OCI-LY1 (cell line): ENCODE measurements at regions not wholly inside any gene's neighbourhood (a gene's known extent, or its start where the extent isn't known, plus 50 kb on each side); places are given as distances from the start of the nearest gene placed in this dataset.

Experiments used
- H2AFZ ChIP-seq: fragments of 200-600 bp; sonication (generic), shearing (Covaris generic); 2 replicates; pipeline ENCODE4 v1.6.0; 2014; ENCODE audit warnings: antibody characterized with exemption, mild to moderate bottlenecking, low read length
- H3F3A ChIP-seq: fragments of 200-600 bp; sonication (generic), shearing (Covaris generic); 2 replicates; pipeline ENCODE4 v1.6.0; 2014; ENCODE audit warnings: mild to moderate bottlenecking, antibody characterized with exemption, low read length, moderate library complexity; ENCODE audit not compliant: insufficient read depth
- H3K27ac ChIP-seq: fragments of 200-600 bp; sonication (generic); 2 replicates; pipeline ENCODE4 v1.5.1; 2014; ENCODE audit warnings: low read length, mixed run types, mild to moderate bottlenecking, low read depth; ENCODE audit not compliant: poor library complexity, severe bottlenecking
- H3K27me3 ChIP-seq: fragments of 200-600 bp; sonication (generic); 2 replicates; pipeline ENCODE4 v1.6.0; 2014; ENCODE audit warnings: antibody characterized with exemption, mild to moderate bottlenecking, low read length, moderate library complexity; ENCODE audit not compliant: insufficient read depth
- H3K36me3 ChIP-seq: fragments of 200-600 bp; sonication (generic); 2 replicates; pipeline ENCODE4 v1.6.1; 2014; ENCODE audit warnings: mild to moderate bottlenecking, antibody characterized with exemption, low read length, moderate library complexity, mixed read lengths; ENCODE audit not compliant: insufficient read depth
- H3K4me1 ChIP-seq: fragments of 200-600 bp; sonication (generic); 2 replicates; pipeline ENCODE4 v1.5.1; 2014; ENCODE audit warnings: mild to moderate bottlenecking, low read length, moderate library complexity; ENCODE audit not compliant: insufficient read depth, severe bottlenecking
- H3K4me2 ChIP-seq: fragments of 200-600 bp; sonication (generic), shearing (Covaris generic); 2 replicates; pipeline ENCODE4 v1.6.1; 2014; ENCODE audit warnings: low read length
- H3K4me3 ChIP-seq: fragments of 200-600 bp; sonication (generic); 2 replicates; pipeline ENCODE4 v1.5.1; 2014; ENCODE audit warnings: low read length, low read depth, mild to moderate bottlenecking, mixed read lengths; ENCODE audit not compliant: poor library complexity, severe bottlenecking
- H3K79me2 ChIP-seq: fragments of 200-600 bp; shearing (Covaris generic); 2 replicates; pipeline ENCODE4 v1.6.1; 2016; ENCODE audit warnings: mixed run types, low read length, mixed read lengths; ENCODE audit not compliant: insufficient read depth
- H3K9ac ChIP-seq: fragments of 200-600 bp; sonication (generic), shearing (Covaris generic); 2 replicates; pipeline ENCODE4 v1.6.1; 2014; ENCODE audit warnings: mild to moderate bottlenecking, low read length, mixed read lengths
- H3K9me2 ChIP-seq: fragments of 200-600 bp; sonication (generic), shearing (Covaris generic); 2 replicates; pipeline ENCODE4 v1.6.1; 2014; ENCODE audit warnings: low read depth, mild to moderate bottlenecking, low read length, mixed read lengths
- H3K9me3 ChIP-seq: fragments of 200-600 bp; shearing (Covaris generic); 2 replicates; pipeline ENCODE4 v1.6.1; 2014; ENCODE audit warnings: low read length, mixed read lengths
- H4K20me1 ChIP-seq: fragments of 200-600 bp; sonication (generic), shearing (Covaris generic); 2 replicates; pipeline ENCODE4 v1.6.0; 2016; ENCODE audit warnings: mild to moderate bottlenecking, low read length; ENCODE audit not compliant: insufficient read depth
- CTCF ChIP-seq: fragments of 200-600 bp; sonication (generic), shearing (Covaris generic); IDR thresholded peaks from 2 replicates; pipeline ENCODE4 v1.5.1; 2017; ENCODE audit warnings: mild to moderate bottlenecking, antibody characterized with exemption, low read length, moderate library complexity, mixed read lengths
- EZH2 ChIP-seq: fragments of 200-600 bp; sonication (generic), shearing (Covaris generic); IDR thresholded peaks from 2 replicates; pipeline ENCODE4 v1.8.0; 2017; ENCODE audit warnings: borderline replicate concordance, mixed run types, mild to moderate bottlenecking, antibody characterized with exemption, low read length, moderate library complexity, mixed read lengths

- Histone ChIP-seq H3K36me3 (no peaks in the 10 kb centered on the region), H3K9me2 (no peaks in the 10 kb centered on the region), H3K4me3 (no peak overlapping the region), H4K20me1 (no peaks in the 10 kb centered on the region), H3K4me2 (no peak overlapping the region), H3K4me1 (no peaks in the 10 kb centered on the region), H3K9ac (no peak overlapping the region), H3F3A (no peaks in the 10 kb centered on the region), H3K27me3 (no peaks in the 10 kb centered on the region), H3K79me2 (no peaks in the 10 kb centered on the region), H3K27ac (no peak overlapping the region), H3K9me3 (no peaks in the 10 kb centered on the region), H2AFZ (no peak overlapping the region)
- TF ChIP-seq CTCF (no peak), EZH2 (no peak)
Observed at GRCh38 chr4:14383652-14384051, 618.6 kb upstream of the CPEB2 start.

DNA sequence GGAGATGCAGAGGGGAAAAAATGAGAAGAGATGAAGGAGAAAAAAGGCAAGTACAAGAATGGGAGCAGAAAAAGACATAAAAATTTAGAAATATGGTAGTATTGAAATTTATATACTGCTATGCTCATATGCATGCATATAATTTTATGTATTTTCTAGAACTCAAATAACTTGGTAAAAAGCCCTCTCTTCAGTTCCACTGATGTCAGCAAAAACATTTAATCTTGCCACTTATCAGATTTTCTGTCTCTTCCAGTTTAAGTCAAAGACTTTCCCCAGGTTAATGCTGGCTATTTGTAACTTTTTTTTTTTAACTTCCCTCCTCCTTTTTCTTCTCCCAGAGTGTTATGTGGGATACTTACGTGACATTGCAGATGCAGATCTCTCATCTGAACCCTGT is 617.5 kb upstream of the CPEB2 start:
- no peaks in the 10 kb centered on the region for H3K79me2 ChIP-seq
- H3K4me3 ChIP-seq = no peak overlapping the region
- TF ChIP-seq CTCF (no peak), EZH2 (no peak)
- no peak overlapping the region for H3K27ac ChIP-seq
- H3K9ac ChIP-seq = no peak overlapping the region
- H3K9me3 ChIP-seq = no peaks in the 10 kb centered on the region
- H3F3A ChIP-seq = no peaks in the 10 kb centered on the region
- H3K4me1 ChIP-seq = no peaks in the 10 kb centered on the region
- no peak overlapping the region for H3K4me2 ChIP-seq
- H3K36me3 ChIP-seq = no peaks in the 10 kb centered on the region
- no peaks in the 10 kb centered on the region for H3K9me2 ChIP-seq
- no peaks in the 10 kb centered on the region for H3K27me3 ChIP-seq
- no peaks in the 10 kb centered on the region for H4K20me1 ChIP-seq
- no peak overlapping the region for H2AFZ ChIP-seq

- no peaks in the 10 kb centered on the region for H4K20me1 ChIP-seq
- no peaks in the 10 kb centered on the region for H3K79me2 ChIP-seq
- H3K4me2 ChIP-seq = no peak overlapping the region
- no peak overlapping the region for H3K27ac ChIP-seq
- H3K9me3 ChIP-seq = no peaks in the 10 kb centered on the region
- TF ChIP-seq EZH2 (no peak), CTCF (no peak)
- H3F3A ChIP-seq = no peaks in the 10 kb centered on the region
- no peaks in the 10 kb centered on the region for H3K9me2 ChIP-seq
- no peaks in the 10 kb centered on the region for H3K4me1 ChIP-seq
- no peaks in the 10 kb centered on the region for H3K27me3 ChIP-seq
- H3K4me3 ChIP-seq = no peak overlapping the region
- no peaks in the 10 kb centered on the region for H3K36me3 ChIP-seq
- no peak overlapping the region for H2AFZ ChIP-seq
- H3K9ac ChIP-seq = no peak overlapping the region
Observed at GRCh38 chr4:14386196-14386595, 616.1 kb upstream of the CPEB2 start.
